ENCODE measurements at regions not wholly inside any gene's neighbourhood (a gene's known extent, or its start where the extent isn't known, plus 50 kb on each side); places are given as distances from the start of the nearest gene placed in this dataset.

- Histone ChIP-seq H4K20me1 (replicated peaks in 1 of 2; ENCODE audit: control insufficient read depth in 1 of 2, insufficient read depth in 2 of 2, low read length in 2 of 2) (no peaks in the 10 kb centered on the region), H3K4ac (replicated peaks; ENCODE audit: insufficient read length, low read depth, low read length) (no peak overlapping the region), H4K91ac (replicated peaks; ENCODE audit: insufficient read length, low read length) (no peak overlapping the region), H3K79me1 (ENCODE audit: low read depth, low read length) (no peaks in the 10 kb centered on the region), H4K8ac (ENCODE audit: extremely low read depth, insufficient read depth, low read length) (no peak overlapping the region), H2BK5ac (ENCODE audit: low read depth, low read length) (no peak overlapping the region), H2BK120ac (replicated peaks; ENCODE audit: low read depth, low read length) (no peak overlapping the region), H3K36me3 (ENCODE audit: control insufficient read depth in 2 of 4, insufficient read depth in 4 of 4, low read length in 3 of 4) (no peaks in the 10 kb centered on the region), H3K23ac (ENCODE audit: insufficient read length) (no peak overlapping the region), H3K4me2 (ENCODE audit: insufficient read depth in 1 of 2, low read depth in 2 of 2, low read length in 2 of 2) (no peak overlapping the region), H3K9me3 (ENCODE audit: insufficient read depth in 2 of 2, low read depth in 1 of 2, low read length in 1 of 2) (no peaks in the 10 kb centered on the region), H3K27me3 (replicated peaks in 1 of 4; ENCODE audit: control insufficient read depth in 3 of 4, extremely low read depth in 1 of 4, insufficient read depth in 3 of 4, low read length in 3 of 4) (no peaks in the 10 kb centered on the region), H2BK15ac (ENCODE audit: low read length) (no peak overlapping the region), H3K14ac (ENCODE audit: insufficient read length) (no peak overlapping the region), H2BK12ac (ENCODE audit: low read depth, low read length) (no peak overlapping the region), H2AK5ac (ENCODE audit: low read depth, low read length) (no peak overlapping the region), H2BK20ac (ENCODE audit: low read length) (no peak overlapping the region), H3K4me1 (replicated peaks in 1 of 4; ENCODE audit: control insufficient read depth in 3 of 4, insufficient read depth in 4 of 4, low read length in 3 of 4) (no peaks in the 10 kb centered on the region), H4K5ac (ENCODE audit: insufficient read length, low read depth, low read length) (no peak overlapping the region), H3K4me3 (ENCODE audit: extremely low read depth in 1 of 4, insufficient read depth in 2 of 4, low read depth in 3 of 4, low read length in 4 of 4) (no peak overlapping the region), H2AFZ (ENCODE audit: low read length) (no peak overlapping the region), H3K23me2 (ENCODE audit: low read depth, low read length) (no peaks in the 10 kb centered on the region), H3K18ac (ENCODE audit: extremely low read depth, low read length) (no peak overlapping the region), H3K56ac (replicated peaks; ENCODE audit: insufficient read length, low read depth, low read length) (no peak overlapping the region), H3K79me2 (ENCODE audit: control insufficient read depth in 1 of 2, insufficient read depth in 2 of 2, low read length in 2 of 2) (no peaks in the 10 kb centered on the region), H3K27ac (ENCODE audit: low read depth, low read length) (no peak overlapping the region), H3K9ac (replicated peaks in 1 of 4; ENCODE audit: extremely low read depth in 1 of 4, low read depth in 3 of 4, low read length in 3 of 4) (no peak overlapping the region)
- CTCF ChIA-PET (ENCODE audit: partially characterized antibody), result interaction anchor here (0.7 to 0.9 kb wide), 2 partner anchors 26 to 72 kb away, joined by 3 read pairs; no protein-coding TSS in a partner anchor
- TF ChIP-seq TAF7 (optimal IDR thresholded peaks at IDR 0.05; ENCODE audit: borderline replicate concordance, low read depth, low read length) (no peak), KDM4A (IDR thresholded peaks at IDR 0.05; ENCODE audit: low read depth, low read length, severe bottlenecking) (no peak), GABPA (IDR thresholded peaks at IDR 0.05; ENCODE audit: borderline replicate concordance, insufficient read depth, low read length) (no peak), POLR2AphosphoS5 (IDR thresholded peaks at IDR 0.05; ENCODE audit: low read depth, low read length) (no peak), SP1 (IDR thresholded peaks at IDR 0.05; ENCODE audit: low read depth, low read length) (no peak), CHD2 (IDR thresholded peaks at IDR 0.05; ENCODE audit: low read length) (no peak)
- POLR2A ChIA-PET (ENCODE audit: partially characterized antibody), result no interaction called here
- DNase-seq (ENCODE audit: low read depth in 1 of 2, low spot score in 2 of 2) (no peak), FAIRE-seq (no peak)
- 64% methylated on average over 1 of the region's 1 CpG; no CpG with 5 or more reads in 1 of the 2 experiments for WGBS, 2 experiments (ENCODE audit: extremely low coverage in 1 of 2, insufficient coverage in 1 of 2, insufficient read length in 1 of 2, insufficient replicate concordance in 2 of 2, low coverage in 1 of 2, low lambda C conversion rate in 2 of 2, missing lambda C conversion rate in 1 of 2)
These were observed 709.4 kb upstream of the NR2F2 start for GRCh38 chr15:95620934-95621579.

All from H1 (cell line).